GM23338 (cell line): ENCODE measurements at regions not wholly inside any gene's neighbourhood (a gene's known extent, or its start where the extent isn't known, plus 50 kb on each side); places are given as distances from the start of the nearest gene placed in this dataset.

Source experiments
- ATAC-seq: fragments of 200-7000 bp; cut with Tn5 transposase; 3 replicates; pipeline ENCODE4 v1.9.1; 2020
- DNase-seq: peaks from one replicate; pipeline ENCODE4 v3.0.0-alpha.2; 2015; ENCODE audit warnings: low spot score
- H2AFZ ChIP-seq: fragments of 200-600 bp; sonication (generic); 2 replicates; pipeline ENCODE4 v1.8.0; 2016; ENCODE audit warnings: antibody characterized with exemption, mild to moderate bottlenecking, moderate library complexity
- H3F3A ChIP-seq: fragments of 200-600 bp; sonication (generic); replicated peaks from 2 replicates; pipeline ENCODE4 v1.8.0; 2017; ENCODE audit warnings: antibody characterized with exemption, mixed run types, low read depth
- H3K27ac ChIP-seq: fragments of 200-600 bp; sonication (generic); 2 replicates; pipeline ENCODE4 v1.6.1; 2016; ENCODE audit warnings: low read depth
- H3K27me3 ChIP-seq: fragments of 200-600 bp; sonication (generic); 2 replicates; pipeline ENCODE4 v1.8.0; 2016; ENCODE audit warnings: mild to moderate bottlenecking, mixed run types, moderate library complexity; ENCODE audit not compliant: insufficient read depth
- H3K36me3 ChIP-seq: fragments of 200-600 bp; sonication (generic); 2 replicates; pipeline ENCODE4 v1.8.0; 2016; ENCODE audit warnings: mild to moderate bottlenecking; ENCODE audit not compliant: insufficient read depth
- H3K4me1 ChIP-seq: fragments of 200-600 bp; sonication (generic); 2 replicates; pipeline ENCODE4 v1.8.0; 2016; ENCODE audit warnings: mild to moderate bottlenecking, moderate library complexity; ENCODE audit not compliant: insufficient read depth
- H3K4me2 ChIP-seq: fragments of 200-600 bp; sonication (generic); 2 replicates; pipeline ENCODE4 v1.7.1; 2017; ENCODE audit warnings: mixed run types
- H3K4me3 ChIP-seq: fragments of 200-600 bp; sonication (generic); 2 replicates; pipeline ENCODE4 v1.6.1; 2016; ENCODE audit warnings: mixed run types
- H3K79me2 ChIP-seq: fragments of 200-600 bp; sonication (generic); replicated peaks from 2 replicates; pipeline ENCODE4 v1.8.0; 2017; ENCODE audit warnings: mild to moderate bottlenecking; ENCODE audit not compliant: insufficient read depth
- H3K9me2 ChIP-seq: fragments of 200-600 bp; sonication (generic); 2 replicates; pipeline ENCODE4 v1.8.0; 2017; ENCODE audit not compliant: insufficient read depth
- H4K20me1 ChIP-seq: fragments of 200-600 bp; sonication (generic); replicated peaks from 2 replicates; pipeline ENCODE4 v1.8.0; 2017; ENCODE audit warnings: mild to moderate bottlenecking; ENCODE audit not compliant: insufficient read depth
- H3K27ac Mint-ChIP-seq: 2 replicates; pipeline ENCODE4 v1.8.0; 2020; ENCODE audit warnings: inconsistent platforms, mild to moderate bottlenecking, moderate library complexity, mixed read lengths
- H3K27me3 Mint-ChIP-seq: 3 replicates; pipeline ENCODE4 v1.8.0; 2022; ENCODE audit warnings: low read depth, mild to moderate bottlenecking, moderate library complexity, mixed read lengths, inconsistent platforms; ENCODE audit not compliant: insufficient read depth, poor library complexity
- H3K36me3 Mint-ChIP-seq: 3 replicates; pipeline ENCODE4 v1.8.0; 2021; ENCODE audit warnings: low read depth, mild to moderate bottlenecking, inconsistent platforms, moderate library complexity, mixed read lengths
- H3K4me1 Mint-ChIP-seq: 3 replicates; pipeline ENCODE4 v1.8.0; 2020; ENCODE audit warnings: mild to moderate bottlenecking, inconsistent platforms, mixed read lengths
- H3K4me3 Mint-ChIP-seq: 3 replicates; pipeline ENCODE4 v1.8.0; 2021; ENCODE audit warnings: moderate library complexity, mild to moderate bottlenecking, inconsistent platforms, mixed read lengths
- H3K9me3 Mint-ChIP-seq: 3 replicates; pipeline ENCODE4 v1.8.0; 2020; ENCODE audit warnings: moderate library complexity, mild to moderate bottlenecking, inconsistent platforms, mixed read lengths
- EZH2 ChIP-seq: fragments of 200-600 bp; sonication (generic); IDR thresholded peaks from one replicate; pipeline ENCODE4 v1.8.0; 2017; ENCODE audit warnings: antibody characterized with exemption, mild to moderate bottlenecking, low read depth; ENCODE audit not compliant: unreplicated experiment
- EZH2phosphoT487 ChIP-seq: fragments of 200-600 bp; sonication (generic); IDR thresholded peaks from one replicate; pipeline ENCODE4 v1.8.1; 2018; ENCODE audit warnings: antibody characterized with exemption; ENCODE audit not compliant: unreplicated experiment
- JUNB ChIP-seq: IDR thresholded peaks from one replicate; pipeline ENCODE4 v1.6.1; 2016; ENCODE audit warnings: antibody characterized with exemption; ENCODE audit not compliant: unreplicated experiment
- NANOG ChIP-seq: IDR thresholded peaks from 2 replicates; pipeline ENCODE4 v1.6.1; 2016; ENCODE audit warnings: antibody characterized with exemption, borderline replicate concordance
- POLR2AphosphoS5 ChIP-seq: IDR thresholded peaks from 2 replicates; pipeline ENCODE4 v1.6.1; 2016; ENCODE audit warnings: antibody characterized with exemption, low read depth
- REST ChIP-seq: IDR thresholded peaks from one replicate; pipeline ENCODE4 v1.6.1; 2018; ENCODE audit warnings: antibody characterized with exemption; ENCODE audit not compliant: unreplicated experiment
- STAT1 ChIP-seq: IDR thresholded peaks from one replicate; pipeline ENCODE4 v1.6.1; 2016; ENCODE audit warnings: antibody characterized with exemption; ENCODE audit not compliant: unreplicated experiment
- ZNF114 ChIP-seq: fragments of 250-450 bp; sonication (Bioruptor Pico); IDR thresholded peaks from 2 replicates; pipeline ENCODE4 v1.5.0; 2020; ENCODE audit warnings: mild to moderate bottlenecking, moderate library complexity
- ZNF331 ChIP-seq: fragments of 250-450 bp; sonication (Bioruptor Pico); IDR thresholded peaks from 2 replicates; pipeline ENCODE4 v1.5.0; 2020; ENCODE audit warnings: low read depth, mild to moderate bottlenecking, moderate library complexity
- ZNF462 ChIP-seq: fragments of 250-450 bp; sonication (Bioruptor Pico); IDR thresholded peaks from 2 replicates; pipeline ENCODE4 v1.5.0; 2020; ENCODE audit warnings: mild to moderate bottlenecking, moderate library complexity

- H3K9me2 ChIP-seq, result peaks cover 3% of the 10 kb centered on the region
- peaks cover 15% of the 10 kb centered on the region; the same call in 2 of the 3 replicates for H3K4me1 Mint-ChIP-seq
- no peaks in the 10 kb centered on the region for H3K36me3 ChIP-seq
- no peak overlapping the region for H3K27ac ChIP-seq
- H3K4me2 ChIP-seq, result no peak overlapping the region
- no peak overlapping the region for H3K4me3 Mint-ChIP-seq
- H3F3A ChIP-seq, result no peaks in the 10 kb centered on the region
- H3K36me3 Mint-ChIP-seq, result no peaks in the 10 kb centered on the region
- ATAC-seq (no peak), DNase-seq (no peak)
- TF ChIP-seq ZNF331 (CRISPR knock-in tag) (no peak), EZH2phosphoT487 (no peak), POLR2AphosphoS5 (no peak), ZNF462 (no peak), REST (no peak), ZNF114 (CRISPR knock-in tag) (no peak), STAT1 (no peak), NANOG (no peak), JUNB (no peak), EZH2 (no peak)
- no peak overlapping the region for H3K4me3 ChIP-seq
- no peaks in the 10 kb centered on the region for H3K27me3 Mint-ChIP-seq
- 0 out of 2 replicates have a peak, but pooled peaks cover 4% of the 10 kb centered on the region for H3K4me1 ChIP-seq
- no peak overlapping the region for H3K27ac Mint-ChIP-seq
- no peaks in the 10 kb centered on the region for H3K79me2 ChIP-seq
- H3K9me3 Mint-ChIP-seq, result no peaks in the 10 kb centered on the region
- H4K20me1 ChIP-seq, result no peaks in the 10 kb centered on the region
- no peaks in the 10 kb centered on the region for H3K27me3 ChIP-seq
- H2AFZ ChIP-seq, result no peak overlapping the region
Observed at GRCh38 chr4:66946761-66947160, 598.5 kb downstream of the CENPC start.
